Stomach (tissue), 4 donors: ENCODE measurements at regions not wholly inside any gene's neighbourhood (a gene's known extent, or its start where the extent isn't known, plus 50 kb on each side); places are given as distances from the start of the nearest gene placed in this dataset.

Experiments used
- CTCF ChIP-seq, 7 experiments: fragments of 450-650 bp in 4 of 7; fragments of 200-600 bp in 3 of 7; sonication (generic) in 3 of 7; IDR thresholded peaks; one replicate each; pipeline ENCODE4 v1.5.1; 2016 to 2019; ENCODE audit warnings: antibody characterized with exemption in 7 of 7, control low read depth in 2 of 7, mild to moderate bottlenecking in 1 of 7
- POLR2A ChIP-seq, 4 donors: fragments of 450-650 bp; IDR thresholded peaks; one replicate each; pipeline ENCODE4 v1.6.1; 2016; ENCODE audit warnings: antibody characterized with exemption in 4 of 4, control low read depth in 2 of 4, mild to moderate bottlenecking in 1 of 4, moderate library complexity in 1 of 4
- POLR2AphosphoS5 ChIP-seq, 3 donors: sonication (generic); formaldehyde crosslinking; IDR thresholded peaks; one replicate each; pipeline ENCODE4 v1.6.1; 2016; ENCODE audit warnings: antibody characterized with exemption in 3 of 3

- TF ChIP-seq CTCF (IDR thresholded peaks at IDR 0.05) (no peak), POLR2A (IDR thresholded peaks at IDR 0.05) (no peak), POLR2AphosphoS5 (IDR thresholded peaks at IDR 0.05) (no peak)
Observed at GRCh38 chr6:165109011-165109410, 200.4 kb downstream of the C6orf118 start.
